Activated CD8-positive, alpha-beta T cell treated with anti-CD3 and anti-CD28 coated beads, Interleukin-2, amount 10 ng/mL, durations not matched to agents 7 days and 5 days (primary cell): ENCODE measurements at regions not wholly inside any gene's neighbourhood (a gene's known extent, or its start where the extent isn't known, plus 50 kb on each side); places are given as distances from the start of the nearest gene placed in this dataset.

ENCODE experiments used
- ATAC-seq: fragments of 150-1000 bp; cut with Tn5 transposase; one replicate; pipeline ENCODE4 v1.10.0; 2021; ENCODE audit warnings: moderate library complexity
- CTCF ChIA-PET: fragments of 350-600 bp; sonication (Branson Sonifier 250); formaldehyde crosslinking; loops from one replicate; lab custom pipeline; 2021; ENCODE audit warnings: antibody characterized with exemption; lab: Charles Lee
- POLR2A ChIA-PET: fragments of 350-600 bp; sonication (Branson Sonifier 250); formaldehyde crosslinking; loops from one replicate; lab custom pipeline; 2021; ENCODE audit warnings: antibody characterized with exemption; lab: Charles Lee
- DNase-seq: peaks from one replicate; pipeline ENCODE4 v3.0.0-alpha.2; 2020
- H3K27ac Mint-ChIP-seq: one replicate; pipeline ENCODE4 v1.8.0; 2021; ENCODE audit warnings: mild to moderate bottlenecking, mixed read lengths
- H3K27me3 Mint-ChIP-seq: one replicate; pipeline ENCODE4 v1.8.0; 2021; ENCODE audit warnings: low read depth, mixed read lengths
- H3K36me3 Mint-ChIP-seq: one replicate; pipeline ENCODE4 v1.8.0; 2021; ENCODE audit warnings: low read depth, mixed read lengths
- H3K4me1 Mint-ChIP-seq: one replicate; pipeline ENCODE4 v1.8.0; 2021; ENCODE audit warnings: low read depth, mixed read lengths
- H3K4me3 Mint-ChIP-seq: one replicate; pipeline ENCODE4 v1.8.0; 2021; ENCODE audit warnings: mild to moderate bottlenecking, mixed read lengths
- H3K9me3 Mint-ChIP-seq: one replicate; pipeline ENCODE4 v1.8.0; 2022; ENCODE audit warnings: mixed read lengths; ENCODE audit not compliant: insufficient read depth

GRCh38 chr16:8358937-8359336 lies 231.4 kb downstream of the TMEM114 start:
- no peak for ATAC-seq
- CTCF ChIA-PET = no interaction called here
- no peaks in the 10 kb centered on the region for H3K9me3 Mint-ChIP-seq

GRCh38 chr16:8355675-8356074 lies 234.6 kb downstream of the TMEM114 start:
- H3K27ac Mint-ChIP-seq = no peak overlapping the region
- CTCF ChIA-PET = no interaction called here
- POLR2A ChIA-PET = no interaction called here
- no peak for ATAC-seq
- H3K4me3 Mint-ChIP-seq = no peak overlapping the region
- H3K4me1 Mint-ChIP-seq = no peaks in the 10 kb centered on the region
- DNase-seq = no peak
- no peaks in the 10 kb centered on the region for H3K36me3 Mint-ChIP-seq
- no peaks in the 10 kb centered on the region for H3K9me3 Mint-ChIP-seq
- H3K27me3 Mint-ChIP-seq = no peaks in the 10 kb centered on the region

More at GRCh38 chr16:8358937-8359336, 231.4 kb downstream of the TMEM114 start:
- no peaks in the 10 kb centered on the region for H3K27me3 Mint-ChIP-seq
- H3K4me1 Mint-ChIP-seq = no peaks in the 10 kb centered on the region
- DNase-seq = no peak
- no peak overlapping the region for H3K4me3 Mint-ChIP-seq
- H3K27ac Mint-ChIP-seq = no peak overlapping the region
- POLR2A ChIA-PET = interaction anchor here (0.6 kb wide), 1 partner anchor 12 kb away, joined by 3 read pairs; no protein-coding TSS in a partner anchor
- H3K36me3 Mint-ChIP-seq = no peaks in the 10 kb centered on the region

- ATAC-seq (no peak), DNase-seq (no peak)
- Mint-ChIP-seq H3K4me3 (no peak overlapping the region), H3K4me1 (no peaks in the 10 kb centered on the region), H3K27ac (no peak overlapping the region), H3K36me3 (no peaks in the 10 kb centered on the region), H3K9me3 (no peaks in the 10 kb centered on the region), H3K27me3 (no peaks in the 10 kb centered on the region)
- POLR2A ChIA-PET = interaction anchor here (0.6 to 0.7 kb wide), 2 partner anchors 13 to 134 kb away, joined by 3 read pairs; no protein-coding TSS in a partner anchor
- CTCF ChIA-PET = no interaction called here
These were observed 244.0 kb downstream of the TMEM114 start for GRCh38 chr16:8346294-8346693.

GRCh38 chr16:8342276-8342675 lies 248.0 kb downstream of the TMEM114 start:
- H3K4me3 Mint-ChIP-seq = no peak overlapping the region
- no peak overlapping the region for H3K27ac Mint-ChIP-seq
- ATAC-seq = no peak
- CTCF ChIA-PET = no interaction called here
- no peak for DNase-seq
- H3K27me3 Mint-ChIP-seq = no peaks in the 10 kb centered on the region
- POLR2A ChIA-PET = no interaction called here
- no peaks in the 10 kb centered on the region for H3K4me1 Mint-ChIP-seq
- H3K9me3 Mint-ChIP-seq = peaks cover 20% of the 10 kb centered on the region
- no peaks in the 10 kb centered on the region for H3K36me3 Mint-ChIP-seq

- no peaks in the 10 kb centered on the region for H3K36me3 Mint-ChIP-seq
- ChIA-PET CTCF (no interaction called here), POLR2A (no interaction called here)
- no peak overlapping the region for H3K4me3 Mint-ChIP-seq
- ATAC-seq (no peak), DNase-seq (no peak)
- H3K27ac Mint-ChIP-seq = no peak overlapping the region
- no peaks in the 10 kb centered on the region for H3K27me3 Mint-ChIP-seq
- no peaks in the 10 kb centered on the region for H3K4me1 Mint-ChIP-seq
- peaks cover 5% of the 10 kb centered on the region for H3K9me3 Mint-ChIP-seq
These were observed 259.6 kb downstream of the TMEM114 start for GRCh38 chr16:8330761-8331160.

DNA sequence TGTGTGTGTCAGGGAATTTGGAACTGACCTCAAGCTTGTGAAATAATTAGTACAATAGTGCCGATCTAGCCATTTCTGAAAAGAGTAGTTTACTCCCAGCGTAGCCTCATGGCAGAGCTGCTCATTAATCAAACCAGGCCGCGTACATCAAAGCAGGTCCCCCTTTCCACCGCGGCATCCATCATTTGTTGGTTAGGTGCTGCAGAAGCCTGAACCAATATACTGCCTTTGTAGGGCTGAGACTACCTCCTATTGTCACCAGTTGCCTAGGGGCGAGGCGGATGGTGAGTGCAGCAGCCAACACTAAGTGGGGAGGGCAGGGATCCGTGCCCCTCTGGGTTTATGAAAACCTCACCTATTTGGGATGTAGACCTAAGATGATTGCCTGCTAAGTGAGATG lies 264.1 kb downstream of the TMEM114 start:
- no peaks in the 10 kb centered on the region for H3K36me3 Mint-ChIP-seq
- ChIA-PET POLR2A (no interaction called here), CTCF (no interaction called here)
- no peaks in the 10 kb centered on the region for H3K9me3 Mint-ChIP-seq
- DNase-seq (no peak), ATAC-seq (no peak)
- no peak overlapping the region for H3K27ac Mint-ChIP-seq
- H3K4me3 Mint-ChIP-seq = no peak overlapping the region
- no peaks in the 10 kb centered on the region for H3K27me3 Mint-ChIP-seq
- no peaks in the 10 kb centered on the region for H3K4me1 Mint-ChIP-seq

GRCh38 chr16:8323153-8323552 lies 267.2 kb downstream of the TMEM114 start:
- H3K27ac Mint-ChIP-seq = no peak overlapping the region
- DNase-seq (no peak), ATAC-seq (no peak)
- no peaks in the 10 kb centered on the region for H3K9me3 Mint-ChIP-seq
- CTCF ChIA-PET = no interaction called here
- H3K4me1 Mint-ChIP-seq = no peaks in the 10 kb centered on the region
- H3K27me3 Mint-ChIP-seq = no peaks in the 10 kb centered on the region
- H3K36me3 Mint-ChIP-seq = no peaks in the 10 kb centered on the region
- POLR2A ChIA-PET = no interaction called here
- H3K4me3 Mint-ChIP-seq = no peak overlapping the region

DNA sequence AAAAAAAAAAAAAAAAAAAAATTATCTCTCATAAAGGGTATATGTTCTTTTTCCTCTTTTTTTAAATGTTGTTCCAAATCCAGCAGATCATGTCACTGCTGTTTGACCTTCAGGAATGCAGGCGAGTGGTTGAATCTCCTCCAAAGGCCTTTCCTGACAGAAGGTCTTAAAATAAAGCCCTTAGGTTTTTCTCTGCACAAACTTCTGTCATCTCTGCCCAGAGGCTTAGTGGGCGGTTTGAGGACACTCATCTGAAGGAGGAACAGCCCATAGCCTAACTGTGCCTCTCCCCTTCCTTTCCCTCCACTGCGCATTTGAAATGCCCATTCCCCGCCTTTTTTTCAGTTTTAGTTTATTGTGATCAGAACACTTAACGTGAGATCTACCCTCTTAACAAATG lies 270.2 kb downstream of the TMEM114 start:
- H3K27ac Mint-ChIP-seq = no peak overlapping the region

GRCh38 chr16:8310816-8311215 lies 279.5 kb downstream of the TMEM114 start:
- H3K4me3 Mint-ChIP-seq = no peak overlapping the region
- H3K9me3 Mint-ChIP-seq = peaks cover 3% of the 10 kb centered on the region

More for the DNA sequence above, 270.2 kb downstream of the TMEM114 start:
- Mint-ChIP-seq H3K4me3 (no peak overlapping the region), H3K27me3 (no peaks in the 10 kb centered on the region), H3K4me1 (no peaks in the 10 kb centered on the region), H3K36me3 (no peaks in the 10 kb centered on the region), H3K9me3 (no peaks in the 10 kb centered on the region)
- ATAC-seq (no peak), DNase-seq (no peak)
- ChIA-PET CTCF (no interaction called here), POLR2A (no interaction called here)

GRCh38 chr16:8310323-8310722 lies 280.0 kb downstream of the TMEM114 start:
- ATAC-seq (no peak), DNase-seq (no peak)
- no peaks in the 10 kb centered on the region for H3K4me1 Mint-ChIP-seq
- ChIA-PET CTCF (no interaction called here), POLR2A (no interaction called here)
- H3K36me3 Mint-ChIP-seq = no peaks in the 10 kb centered on the region
- no peak overlapping the region for H3K27ac Mint-ChIP-seq
- H3K4me3 Mint-ChIP-seq = no peak overlapping the region
- peaks cover 3% of the 10 kb centered on the region for H3K9me3 Mint-ChIP-seq
- H3K27me3 Mint-ChIP-seq = no peaks in the 10 kb centered on the region

More at GRCh38 chr16:8310816-8311215, 279.5 kb downstream of the TMEM114 start:
- CTCF ChIA-PET = no interaction called here
- POLR2A ChIA-PET = no interaction called here
- Mint-ChIP-seq H3K27ac (no peak overlapping the region), H3K36me3 (no peaks in the 10 kb centered on the region), H3K4me1 (no peaks in the 10 kb centered on the region), H3K27me3 (no peaks in the 10 kb centered on the region)
- ATAC-seq (no peak), DNase-seq (no peak)

- DNase-seq = no peak
- Mint-ChIP-seq H3K36me3 (no peaks in the 10 kb centered on the region), H3K4me3 (no peak overlapping the region), H3K9me3 (no peaks in the 10 kb centered on the region), H3K4me1 (no peaks in the 10 kb centered on the region), H3K27ac (no peak overlapping the region), H3K27me3 (no peaks in the 10 kb centered on the region)
- no peak for ATAC-seq
- CTCF ChIA-PET = no interaction called here
- POLR2A ChIA-PET = no interaction called here
These were observed 285.1 kb downstream of the TMEM114 start for GRCh38 chr16:8305201-8305600.

GRCh38 chr16:8299635-8300034 lies 290.7 kb downstream of the TMEM114 start:
- H3K36me3 Mint-ChIP-seq = no peaks in the 10 kb centered on the region
- no peaks in the 10 kb centered on the region for H3K27me3 Mint-ChIP-seq
- no peaks in the 10 kb centered on the region for H3K9me3 Mint-ChIP-seq
- no peak overlapping the region for H3K4me3 Mint-ChIP-seq
- ChIA-PET CTCF (no interaction called here), POLR2A (no interaction called here)
- H3K4me1 Mint-ChIP-seq = no peaks in the 10 kb centered on the region
- DNase-seq (no peak), ATAC-seq (no peak)
- H3K27ac Mint-ChIP-seq = no peak overlapping the region

DNA sequence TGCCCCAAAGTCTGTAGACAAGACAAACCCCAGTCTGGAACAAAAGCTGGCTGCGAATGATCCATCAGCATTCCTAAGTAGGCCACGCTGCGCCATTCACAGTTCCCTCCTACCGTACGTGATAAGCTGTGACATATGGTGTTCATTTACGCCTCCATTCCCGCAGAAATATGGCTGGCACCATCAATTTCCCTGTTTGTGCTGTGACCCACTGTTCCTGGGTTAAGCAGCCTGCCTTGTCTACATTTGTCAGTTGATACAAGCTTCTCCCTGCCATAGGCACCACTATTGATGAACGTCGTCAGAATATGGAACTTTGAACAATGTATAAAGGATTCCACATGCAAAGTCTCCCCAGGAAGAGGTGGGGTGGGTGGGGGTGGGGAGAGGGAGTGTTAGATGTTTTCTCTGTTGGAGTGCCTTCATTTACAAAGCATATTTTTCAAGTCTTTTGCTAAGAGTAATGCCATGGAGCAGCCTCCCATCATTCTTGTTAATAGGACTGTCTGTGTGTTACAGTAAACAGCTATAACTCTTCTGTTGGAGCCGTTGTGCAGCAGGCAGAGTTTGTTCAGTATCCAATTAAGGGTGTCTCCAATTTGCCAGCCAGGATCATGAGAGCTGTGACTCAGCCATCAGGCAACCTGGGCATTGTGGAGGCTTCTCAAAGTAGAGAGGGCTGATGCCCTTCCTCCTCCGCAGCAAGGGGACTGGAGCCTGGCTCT lies 294.6 kb downstream of the TMEM114 start:
- no peak overlapping the region for H3K4me3 Mint-ChIP-seq
- DNase-seq (no peak), ATAC-seq (no peak)
- H3K4me1 Mint-ChIP-seq = no peaks in the 10 kb centered on the region
- POLR2A ChIA-PET = no interaction called here
- H3K9me3 Mint-ChIP-seq = peaks cover 9% of the 10 kb centered on the region
- no peaks in the 10 kb centered on the region for H3K36me3 Mint-ChIP-seq
- no peak overlapping the region for H3K27ac Mint-ChIP-seq
- H3K27me3 Mint-ChIP-seq = no peaks in the 10 kb centered on the region
- CTCF ChIA-PET = no interaction called here
